AG08396 (cell line): ENCODE measurements at regions not wholly inside any gene's neighbourhood (a gene's known extent, or its start where the extent isn't known, plus 50 kb on each side); places are given as distances from the start of the nearest gene placed in this dataset.
A peak's percentile ranks its signal among the peaks of the same experiment; 100 is the strongest.

Experiments
- DNase-seq: peaks from one replicate; pipeline ENCODE4 v3.0.0; 2012; ENCODE audit warnings: low spot score, mixed read lengths

DNA sequence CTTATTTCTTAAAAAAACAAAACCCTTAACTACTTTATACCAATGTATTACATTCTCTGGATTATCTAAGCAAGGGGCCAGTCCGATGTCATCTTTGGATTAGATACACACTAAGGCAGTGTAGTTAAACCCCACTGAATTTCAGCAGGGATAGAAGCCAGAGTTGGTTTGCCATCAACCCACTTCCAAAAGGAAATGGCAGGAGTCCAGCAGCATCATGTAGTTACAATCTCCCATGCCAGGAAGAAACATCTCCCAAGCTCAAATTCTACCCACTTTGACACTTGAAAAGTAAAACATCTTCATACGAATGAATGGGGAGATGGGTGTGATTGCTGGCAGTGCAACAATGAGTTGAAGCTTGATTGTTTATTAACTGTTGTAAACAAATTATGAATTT, 203.5 kb upstream of the PLXNC1 start:
- no peak for DNase-seq

DNA sequence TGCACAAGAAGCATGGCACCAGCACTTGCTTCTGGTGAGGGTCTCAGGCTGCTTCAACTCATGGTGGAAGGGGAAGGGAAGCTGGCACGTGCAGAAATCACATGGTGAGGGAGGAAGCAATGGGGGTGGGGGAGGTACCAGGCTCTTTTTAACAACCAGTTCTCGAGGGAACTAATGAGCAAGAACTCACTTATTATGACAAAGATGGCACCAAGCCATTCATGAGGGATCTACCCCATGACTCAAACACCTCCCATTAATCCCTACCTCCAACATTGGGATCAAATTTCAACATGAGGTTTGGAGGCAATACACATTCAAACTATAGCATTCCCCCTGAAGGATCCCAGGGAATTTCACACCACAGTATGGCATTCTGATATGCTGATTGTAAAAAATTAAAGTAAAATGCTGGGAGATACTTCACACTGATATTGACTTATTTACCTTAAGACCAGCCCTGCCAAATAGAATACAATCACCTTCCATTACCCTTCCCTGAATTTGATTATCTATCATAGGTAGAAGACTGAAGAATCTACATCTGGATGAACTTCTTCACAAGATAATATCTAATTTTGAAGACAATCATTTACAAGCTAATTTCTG, 201.7 kb upstream of the PLXNC1 start:
- no peak for DNase-seq

DNA sequence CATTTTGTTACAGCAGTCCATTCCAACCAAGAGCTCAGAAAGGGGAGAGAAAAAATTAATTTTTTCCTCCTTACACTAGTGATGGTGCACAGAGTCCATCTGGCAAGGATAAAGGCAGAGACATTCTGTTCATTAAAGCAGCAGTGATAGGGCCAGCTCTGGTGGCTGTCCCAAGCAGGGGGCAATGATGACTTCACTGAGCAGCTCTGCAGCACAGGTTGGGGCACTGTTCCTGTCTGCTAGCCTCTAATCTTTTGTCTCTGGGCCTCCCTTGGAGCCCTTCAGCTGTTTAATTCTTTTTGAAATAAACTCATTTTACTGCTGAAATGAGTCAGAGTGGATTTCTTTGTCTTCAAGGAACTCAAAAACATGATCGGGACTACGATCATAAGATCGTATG, 200.9 kb upstream of the PLXNC1 start:
- DNase-seq, result no peak

DNA sequence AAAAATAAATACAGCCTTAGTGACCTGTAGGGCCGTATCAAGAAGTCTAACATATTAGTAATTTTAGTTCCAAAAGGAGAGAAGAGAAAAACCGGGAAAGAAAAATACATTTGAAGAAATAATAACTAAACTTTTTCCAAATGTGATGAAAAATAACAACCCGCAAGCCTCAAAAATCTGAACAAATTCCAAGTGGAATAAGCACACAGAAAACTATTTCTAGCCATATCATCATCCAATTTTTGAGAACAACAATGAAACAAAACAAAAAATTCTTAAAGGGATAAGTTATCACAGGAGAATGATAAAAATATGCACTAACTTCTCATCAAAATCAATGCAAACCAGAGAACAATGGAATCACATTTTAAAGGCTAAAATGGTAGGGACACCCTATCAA, 198.1 kb upstream of the PLXNC1 start:
- no peak for DNase-seq

DNA sequence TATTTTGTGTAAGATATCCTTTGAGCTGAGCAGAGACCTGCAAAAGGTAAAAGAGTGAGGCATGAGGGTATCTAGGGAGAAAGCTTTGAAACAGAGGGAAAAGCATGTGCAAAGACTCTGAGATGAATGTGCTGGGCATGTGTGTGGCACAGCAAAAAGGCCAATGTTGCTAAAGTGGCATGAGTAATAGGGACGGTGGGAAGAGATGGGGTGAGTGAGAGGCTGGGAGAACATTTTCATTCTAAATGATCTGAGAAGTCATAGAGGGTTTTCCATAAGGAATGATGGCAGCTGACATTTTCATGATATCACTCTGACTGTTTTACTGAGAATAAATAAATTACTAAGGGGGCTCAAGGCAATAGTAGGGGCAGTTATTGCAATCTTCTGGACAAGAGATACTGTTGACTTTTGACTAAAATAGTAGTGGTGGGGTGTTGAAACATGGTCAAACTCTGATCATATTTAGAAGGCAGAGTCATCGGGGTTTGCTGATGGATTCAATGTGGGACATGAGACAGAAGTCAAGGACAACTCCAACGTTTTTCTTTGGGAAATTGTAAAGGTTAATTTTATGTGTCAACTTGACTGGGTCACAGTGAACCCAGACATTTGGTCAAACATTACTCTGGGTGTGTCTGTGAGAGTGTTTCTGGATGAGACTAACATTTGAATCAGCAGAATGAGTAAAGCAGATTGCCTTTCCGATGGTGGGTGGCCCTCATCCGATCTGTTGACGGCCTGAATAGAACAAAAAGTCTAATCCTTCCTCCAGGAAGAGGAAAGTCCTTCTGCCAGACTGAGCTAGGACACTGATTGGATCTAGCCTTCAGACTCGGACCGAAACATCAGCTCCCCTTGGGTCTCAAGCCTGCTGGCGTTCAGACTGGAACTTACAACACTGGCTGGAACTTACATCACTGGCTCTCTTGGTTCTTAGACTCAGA, 193.9 kb upstream of the PLXNC1 start:
- DNase-seq, result peak; percentile 36

DNA sequence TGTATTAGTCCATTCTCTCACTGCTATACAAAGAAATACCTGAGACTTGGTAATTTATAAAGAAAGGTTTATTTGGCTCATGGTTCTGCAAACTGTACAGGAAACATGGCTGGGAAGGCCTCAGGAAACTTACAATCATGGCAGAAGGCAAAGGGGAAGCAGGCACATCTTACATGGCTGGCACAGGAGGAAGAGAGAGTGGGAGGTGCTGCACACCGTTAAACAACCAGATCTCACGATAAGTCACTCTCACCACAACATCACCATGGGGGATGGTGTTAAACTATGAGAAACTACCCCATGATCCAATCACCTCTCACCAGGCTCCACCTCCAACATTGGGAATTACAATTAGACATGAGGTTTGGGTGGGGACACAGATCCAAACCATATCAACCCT, 191.8 kb upstream of the PLXNC1 start:
- no peak for DNase-seq

DNA sequence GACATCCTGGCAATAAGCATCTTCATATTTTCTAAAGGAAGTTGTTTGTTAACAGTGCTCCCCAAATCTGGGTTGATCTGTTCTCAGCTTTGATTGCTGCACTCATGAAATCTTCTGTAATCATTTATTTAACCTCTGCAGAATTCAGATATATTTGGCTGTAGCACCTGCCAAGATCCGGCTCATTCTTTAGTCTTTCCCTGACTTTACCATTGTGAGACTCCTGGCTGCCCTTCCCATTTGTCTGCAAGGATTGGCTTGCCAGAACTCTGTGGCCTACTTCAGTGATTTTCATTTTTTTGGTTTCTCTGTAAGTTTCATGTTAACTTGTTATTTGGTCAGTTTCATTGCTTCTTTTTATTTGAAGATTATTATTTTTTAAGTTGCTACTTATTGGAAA, 191.2 kb upstream of the PLXNC1 start:
- no peak for DNase-seq

DNA sequence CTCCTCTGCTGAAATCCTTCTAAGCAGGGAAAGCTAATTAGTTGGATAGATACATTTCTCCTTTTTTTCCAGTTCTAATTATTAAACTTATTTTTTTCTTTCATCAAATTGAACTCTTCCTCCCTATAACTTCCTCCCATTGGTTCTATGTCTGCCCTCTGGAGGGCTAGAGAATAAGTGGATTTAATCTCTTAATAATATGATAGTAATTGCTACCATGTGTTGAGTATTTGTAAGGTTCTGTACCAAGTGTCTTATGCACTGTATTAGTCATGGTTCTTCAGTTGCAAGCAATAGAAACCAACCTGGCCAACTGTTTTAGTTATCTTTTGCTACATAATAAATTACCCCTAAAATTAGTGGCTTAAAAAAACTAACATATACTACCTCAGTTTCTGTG, 190.5 kb upstream of the PLXNC1 start:
- no peak for DNase-seq

DNA sequence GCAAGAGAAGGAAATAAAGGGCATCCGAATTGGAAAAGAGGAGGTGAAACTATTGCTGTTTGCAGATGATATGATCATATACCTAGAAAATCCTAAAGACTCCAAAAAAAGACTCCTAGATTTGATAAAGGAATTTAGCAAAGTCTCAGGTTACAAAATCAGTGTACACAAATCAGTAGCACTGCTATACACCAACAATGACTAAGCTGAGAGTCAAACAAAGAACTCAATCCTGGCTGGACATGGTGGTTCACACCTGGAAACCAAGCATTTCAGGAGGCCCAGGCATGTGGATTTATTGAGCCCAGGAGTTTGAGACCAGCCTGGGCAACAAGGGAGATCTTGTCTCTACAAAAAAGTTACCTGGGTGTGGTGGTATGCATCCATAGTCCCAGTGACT, 188.7 kb upstream of the PLXNC1 start:
- no peak for DNase-seq

DNA sequence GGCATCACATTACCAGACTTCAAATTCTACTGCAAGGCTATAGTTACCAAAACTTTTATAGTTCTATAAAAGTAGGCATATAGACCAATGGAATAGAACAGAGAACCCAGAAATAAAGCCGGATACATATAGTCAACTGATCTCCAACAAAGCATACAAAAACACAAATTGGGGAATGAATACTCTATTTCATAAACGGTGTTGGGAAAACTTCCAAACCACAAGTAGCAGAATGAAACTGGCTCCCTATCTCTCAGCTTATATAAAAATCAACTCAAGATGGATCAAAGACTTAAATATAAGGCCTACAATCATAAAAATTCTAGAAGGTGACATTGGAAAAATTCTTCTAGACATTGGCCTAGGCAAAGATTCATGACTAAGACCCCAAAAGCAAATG, 187.9 kb upstream of the PLXNC1 start:
- DNase-seq, result no peak

DNA sequence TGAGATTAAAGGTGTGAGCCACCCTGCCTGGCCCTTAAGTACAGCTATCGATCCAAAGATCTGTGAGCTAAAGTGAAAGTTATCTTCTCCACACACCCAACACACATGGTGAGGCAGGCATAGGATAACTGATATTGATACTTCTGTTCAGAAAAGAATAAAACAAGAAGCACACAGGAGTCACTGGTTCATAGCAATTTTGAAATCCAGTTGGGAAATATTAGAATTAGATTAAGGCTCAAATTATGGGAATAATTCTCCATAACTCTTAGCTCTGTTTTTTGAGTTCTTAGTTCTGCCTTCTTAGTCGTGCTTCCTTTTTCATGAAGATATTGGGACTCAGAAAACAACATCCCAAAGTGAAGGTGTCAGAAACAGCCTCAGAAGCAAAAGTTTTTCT, 186.0 kb upstream of the PLXNC1 start:
- no peak for DNase-seq

DNA sequence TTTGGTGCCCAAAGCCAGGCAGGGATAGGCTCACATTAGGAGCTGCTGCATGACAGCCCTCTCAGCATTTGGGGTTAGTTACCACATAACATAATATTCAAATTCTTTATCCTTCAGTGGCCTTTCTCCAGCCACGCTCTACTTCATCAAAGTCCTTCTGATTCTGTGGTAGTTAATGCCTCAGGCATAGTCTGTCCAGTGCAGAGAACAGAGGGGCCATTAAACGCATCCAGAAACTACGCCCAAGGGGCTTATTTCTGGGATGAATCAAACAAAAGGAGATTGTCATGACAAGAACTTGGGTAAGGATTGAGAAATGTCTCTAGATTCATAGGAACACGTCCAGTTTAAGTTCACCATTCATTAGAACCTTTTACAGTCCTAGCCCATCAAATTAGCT, 183.4 kb upstream of the PLXNC1 start:
- no peak for DNase-seq

DNA sequence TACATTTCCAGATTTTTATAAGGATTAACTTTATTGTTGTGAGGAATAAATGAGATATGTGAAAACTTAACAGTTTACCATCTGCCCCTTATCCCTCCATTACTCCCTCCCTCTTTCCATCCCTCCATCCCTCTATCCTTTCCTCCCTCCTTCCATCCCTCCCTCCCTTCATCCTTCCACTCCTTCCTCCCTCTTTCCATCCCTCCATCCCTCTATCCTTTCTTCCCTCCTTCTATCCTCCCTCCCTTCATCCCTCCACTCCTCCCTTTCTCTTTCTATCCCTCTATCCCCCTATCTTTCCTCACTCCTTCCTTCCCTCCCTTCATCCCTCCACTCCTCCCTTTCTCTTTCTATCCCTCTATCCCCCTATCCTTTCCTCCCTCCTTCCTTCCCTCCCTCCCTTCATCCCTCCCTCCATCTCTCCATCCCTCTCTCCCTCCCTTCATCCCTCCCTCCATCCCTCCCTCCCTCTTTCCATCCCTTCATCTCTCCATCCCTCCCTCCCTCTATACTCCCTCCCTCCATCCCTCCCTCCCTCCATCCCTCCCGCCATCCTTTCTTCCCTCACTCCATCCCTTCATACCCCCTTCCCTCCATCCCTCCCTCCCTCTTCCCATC, 181.8 kb upstream of the PLXNC1 start:
- no peak for DNase-seq

DNA sequence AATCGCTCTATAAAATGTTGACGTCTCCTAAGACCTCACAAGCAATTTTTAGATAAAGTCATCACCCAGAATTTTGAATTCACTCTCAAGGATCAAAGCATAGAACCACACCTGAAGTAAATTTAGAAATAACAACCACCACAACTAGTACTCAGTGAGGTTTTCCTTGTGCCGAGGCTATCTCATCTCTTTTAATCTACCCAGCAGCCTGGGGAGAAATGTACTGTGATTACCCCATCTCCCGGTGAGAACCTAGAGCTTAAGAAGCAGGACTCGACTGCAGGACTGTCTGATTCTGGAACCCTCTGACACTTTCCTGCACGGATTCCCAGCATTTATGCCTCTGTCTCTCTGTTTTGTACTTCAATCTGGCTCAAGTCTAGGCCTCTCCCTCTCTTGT, 180.9 kb upstream of the PLXNC1 start:
- DNase-seq, result no peak

DNA sequence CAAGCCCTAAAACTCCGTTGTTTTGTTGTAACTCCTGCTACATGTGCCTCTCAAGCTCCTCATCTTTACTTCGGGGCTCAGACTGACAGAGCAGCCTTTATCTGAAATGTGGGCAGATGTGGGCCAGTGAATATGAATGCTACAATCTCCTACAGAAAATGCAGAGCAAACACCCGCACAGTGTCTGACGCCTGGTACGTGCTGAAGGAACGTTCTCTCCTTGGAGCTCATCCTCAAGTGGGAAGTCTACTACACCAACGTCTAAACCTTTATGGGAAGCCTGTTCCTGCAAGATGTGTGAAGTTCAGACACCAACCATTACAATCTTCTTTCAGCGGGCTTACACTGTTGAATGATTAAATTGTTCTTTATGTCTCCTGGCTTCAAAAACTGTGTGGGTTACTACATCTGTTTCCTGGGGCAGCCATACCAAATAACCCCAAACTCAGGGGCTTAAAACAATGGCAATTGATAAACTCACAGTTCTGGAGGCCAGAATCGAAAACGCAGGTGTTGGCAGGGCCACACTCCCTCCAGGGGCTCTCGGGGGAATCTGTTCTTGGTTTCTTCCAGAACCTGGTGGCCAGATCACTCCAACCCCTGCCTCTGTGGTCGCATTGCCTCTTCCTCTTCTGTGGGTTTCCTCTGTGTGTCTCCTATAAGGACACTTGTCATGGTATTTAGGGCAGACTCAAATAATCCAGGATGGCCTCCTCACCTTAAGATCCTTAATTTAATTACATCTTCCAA, 179.7 kb upstream of the PLXNC1 start:
- no peak for DNase-seq

DNA sequence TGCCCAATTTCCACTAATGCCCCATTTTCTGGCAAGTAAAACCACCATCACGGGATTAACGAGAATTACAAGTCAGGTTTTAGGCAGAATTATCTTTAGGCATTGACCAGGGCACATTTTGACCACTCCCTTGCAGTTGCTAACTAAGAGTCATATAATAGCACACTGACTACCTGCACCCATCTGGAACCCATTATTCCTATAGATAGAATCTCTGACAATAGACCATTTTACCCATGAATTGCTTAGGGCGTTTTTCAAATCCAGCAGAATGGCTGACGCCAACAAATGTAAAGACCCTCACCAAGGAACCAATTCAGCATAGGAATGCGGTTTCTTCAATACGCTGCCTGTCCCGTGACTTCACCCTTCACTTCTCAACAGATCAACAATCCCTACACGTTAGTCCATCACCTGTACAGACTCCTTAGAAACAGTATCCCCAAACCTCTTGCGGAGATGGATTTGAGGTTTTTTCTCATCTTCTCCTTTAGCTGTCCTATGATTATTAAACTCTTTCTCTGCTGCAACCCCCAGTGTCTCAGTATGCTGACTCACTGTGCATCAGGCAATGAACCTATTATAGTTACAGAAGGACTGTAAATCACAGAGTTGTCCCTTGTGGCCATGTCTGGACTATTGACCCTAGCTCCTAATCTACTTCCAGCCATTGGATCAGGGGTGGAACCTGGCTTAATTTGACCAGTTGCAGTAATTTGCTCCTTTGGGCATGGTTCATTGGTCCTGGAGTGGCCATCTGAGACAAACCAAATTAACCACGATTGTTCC, 177.3 kb upstream of the PLXNC1 start:
- no peak for DNase-seq

DNA sequence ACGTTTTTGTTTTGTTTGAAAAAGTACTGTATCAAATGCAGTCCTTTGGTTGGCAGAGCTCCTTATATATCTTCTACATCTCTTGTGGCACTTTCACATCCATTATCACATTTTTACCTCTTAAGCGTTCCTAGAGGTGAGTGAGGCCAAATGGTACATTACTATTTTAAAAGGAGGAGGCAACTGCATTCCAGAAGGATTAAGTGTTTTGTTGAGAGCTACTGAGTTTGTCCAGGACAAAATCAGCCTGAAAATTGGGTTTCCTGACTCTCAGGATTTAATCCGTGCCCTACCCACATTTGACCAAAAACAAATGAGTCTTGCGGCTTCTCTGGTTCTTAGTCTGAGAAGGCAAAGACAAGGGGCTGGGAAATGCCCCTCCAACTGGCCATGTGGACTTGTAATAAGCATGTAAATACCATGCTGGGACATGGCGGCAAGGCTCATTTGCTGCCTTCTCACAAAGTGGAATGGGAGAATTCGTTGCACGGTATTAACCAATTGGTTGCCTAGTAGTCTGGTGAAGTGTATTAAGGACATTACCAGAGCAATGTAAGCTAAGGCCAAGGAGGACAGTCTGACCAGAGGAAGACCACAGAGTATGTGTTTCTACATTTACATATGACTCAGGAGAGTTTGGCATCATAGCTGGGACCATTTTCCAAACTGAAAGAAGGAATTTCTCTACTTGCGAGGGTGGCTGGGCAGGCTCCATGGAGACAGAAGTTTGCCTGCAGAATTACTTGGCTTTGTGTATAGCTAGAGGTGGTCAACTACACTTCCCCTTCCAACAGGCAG, 175.8 kb upstream of the PLXNC1 start:
- peak; percentile 61 for DNase-seq

DNA sequence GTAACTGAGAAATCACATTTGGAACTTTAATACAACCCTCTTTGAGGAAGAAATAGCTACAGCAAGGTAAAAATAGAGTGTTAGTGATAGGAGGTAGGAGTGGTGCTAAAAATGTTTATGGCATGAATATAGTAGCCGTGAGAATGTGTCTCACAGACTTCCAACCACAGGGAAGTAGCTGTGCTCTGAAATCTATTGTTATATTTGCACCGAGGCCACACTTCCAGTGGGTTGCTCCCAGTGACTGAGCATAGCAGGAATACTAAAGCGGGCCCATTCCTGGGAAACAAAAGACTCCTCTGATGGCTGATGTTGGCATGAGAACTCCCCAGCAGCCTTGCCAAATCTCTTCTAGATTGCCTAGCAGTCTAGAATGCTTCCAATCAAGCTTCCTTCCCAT, 174.1 kb upstream of the PLXNC1 start:
- DNase-seq, result no peak

DNA sequence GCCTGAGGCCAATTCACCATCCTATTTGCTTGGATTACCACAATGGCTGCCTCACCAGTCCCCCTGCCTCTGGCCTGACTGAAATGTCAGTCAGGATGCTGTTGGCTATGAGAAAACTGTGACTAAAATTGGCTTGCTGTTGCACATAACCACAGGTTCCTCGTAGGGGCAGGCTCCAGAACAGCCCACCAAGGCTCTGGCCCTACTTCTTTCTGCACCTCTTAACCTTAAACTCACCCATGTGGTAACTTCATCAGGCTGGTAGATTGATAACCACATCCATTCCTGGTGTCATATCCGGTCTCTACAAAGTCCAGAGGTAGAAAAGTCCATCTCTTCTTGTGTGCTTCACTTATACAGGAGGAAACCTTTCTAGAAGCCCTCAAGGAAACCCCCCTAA, 172.4 kb upstream of the PLXNC1 start:
- DNase-seq, result no peak

DNA sequence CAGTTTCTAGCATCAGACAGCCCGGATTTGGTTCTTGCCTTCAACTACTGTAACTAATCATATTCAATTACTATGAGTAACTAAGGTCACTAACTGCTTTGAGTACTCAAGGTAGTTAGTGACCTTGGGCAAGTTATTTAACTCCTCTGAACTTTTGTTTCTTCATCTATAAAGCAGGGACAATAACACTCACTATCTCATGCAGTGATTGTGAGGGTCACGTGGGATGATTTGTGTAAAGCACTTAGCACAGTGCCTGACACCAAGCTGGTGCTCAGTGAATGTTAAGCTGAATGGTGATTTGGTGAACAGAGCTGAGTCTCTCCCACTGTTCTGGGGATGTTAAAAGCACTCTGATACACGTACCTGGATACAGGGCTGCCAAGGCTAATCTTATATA, 171.3 kb upstream of the PLXNC1 start:
- no peak for DNase-seq

DNA sequence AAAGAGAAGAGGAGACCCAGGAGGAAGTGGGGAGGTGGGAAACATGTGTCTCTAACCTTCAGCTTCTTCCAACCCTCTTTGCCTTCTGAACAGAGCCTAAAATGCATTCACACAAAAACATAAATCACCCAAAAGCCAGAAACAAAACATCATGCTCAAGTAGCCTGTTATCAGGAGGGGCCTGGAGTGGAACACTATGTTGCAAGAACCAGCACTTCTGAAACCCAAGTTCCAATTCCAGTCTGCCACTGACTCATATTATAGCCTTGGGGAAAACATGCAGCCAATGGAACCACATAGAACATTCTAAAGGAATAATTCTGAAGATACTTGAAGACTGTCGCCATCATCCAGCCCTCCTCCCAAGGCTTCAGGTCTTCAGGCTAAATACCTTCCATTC, 169.8 kb upstream of the PLXNC1 start:
- DNase-seq, result peak; percentile 54
